ENCODE measurements at regions not wholly inside any gene's neighbourhood (a gene's known extent, or its start where the extent isn't known, plus 50 kb on each side); places are given as distances from the start of the nearest gene placed in this dataset.

GRCh38 chr9:19947996-19948395 is 159.2 kb upstream of the SLC24A2 start:
- TF ChIP-seq CTCF (conservative IDR thresholded peaks at IDR 0.05; ENCODE audit: low read length) (no peak), EZH2phosphoT487 (IDR thresholded peaks at IDR 0.05; ENCODE audit: borderline replicate concordance, low read depth, low read length) (no peak)

Measured in OCI-LY7 (cell line).